Lower lobe of right lung (tissue), 2 donors: ENCODE measurements at regions not wholly inside any gene's neighbourhood (a gene's known extent, or its start where the extent isn't known, plus 50 kb on each side); places are given as distances from the start of the nearest gene placed in this dataset.

ENCODE experiments used
- ATAC-seq, 2 donors: fragments of 200-7000 bp; cut with Tn5 transposase; one replicate each; pipeline ENCODE4 v1.9.1; 2020 to 2022; ENCODE audit warnings: mild to moderate bottlenecking in 2 of 2, moderate library complexity in 2 of 2
- DNase-seq: peaks from one replicate; pipeline ENCODE4 v3.0.0-alpha.2; 2020
- H3K27ac ChIP-seq: fragments of 200-600 bp; one replicate; pipeline ENCODE4 v1.8.0; 2022
- H3K27me3 ChIP-seq: fragments of 200-600 bp; one replicate; pipeline ENCODE4 v1.8.0; 2022; ENCODE audit warnings: low read depth
- H3K36me3 ChIP-seq: fragments of 200-600 bp; one replicate; pipeline ENCODE4 v1.8.0; 2022; ENCODE audit warnings: mild to moderate bottlenecking
- H3K4me1 ChIP-seq: fragments of 200-600 bp; one replicate; pipeline ENCODE4 v1.8.0; 2022
- H3K4me3 ChIP-seq: fragments of 200-600 bp; one replicate; pipeline ENCODE4 v1.8.0; 2022; ENCODE audit warnings: mild to moderate bottlenecking
- H3K9me3 ChIP-seq: fragments of 200-600 bp; one replicate; pipeline ENCODE4 v1.8.0; 2022
- CTCF ChIP-seq: fragments of 200-600 bp; IDR thresholded peaks from one replicate; pipeline ENCODE4 v1.8.0; 2022; ENCODE audit warnings: antibody characterized with exemption, mild to moderate bottlenecking
- intact Hi-C: fragments of 100-400 bp; cut with DNase I; formaldehyde crosslinking; loops from one replicate; pipeline ENCODE4 v1.11.0; 2022
- donor health status: DM: no; HTN: yes; CAD: no; lungs with severe emphysema.

GRCh38 chr2:17190527-17190926 lies 327.7 kb downstream of the RAD51AP2 start:
- DNase-seq (no peak), ATAC-seq (peak in 1 of 2 donors; percentile 50)
- H3K27me3 ChIP-seq = no peaks in the 10 kb centered on the region
- H3K4me3 ChIP-seq = no peak overlapping the region
- TF ChIP-seq CTCF = no peak
- H3K36me3 ChIP-seq = no peaks in the 10 kb centered on the region
- H3K4me1 ChIP-seq = no peaks in the 10 kb centered on the region
- no peak overlapping the region for H3K27ac ChIP-seq
- intact Hi-C loops = no loop called here
- no peaks in the 10 kb centered on the region for H3K9me3 ChIP-seq

GRCh38 chr2:17188721-17189120 lies 329.5 kb downstream of the RAD51AP2 start:
- Histone ChIP-seq H3K27me3 (no peaks in the 10 kb centered on the region), H3K9me3 (no peaks in the 10 kb centered on the region), H3K4me1 (no peaks in the 10 kb centered on the region), H3K4me3 (no peak overlapping the region), H3K27ac (no peak overlapping the region), H3K36me3 (no peaks in the 10 kb centered on the region)
- TF ChIP-seq CTCF = no peak
- intact Hi-C loops = no loop called here
- ATAC-seq = no peak
- DNase-seq = no peak

GRCh38 chr2:17184512-17184911 lies 333.7 kb downstream of the RAD51AP2 start:
- no peak overlapping the region for H3K27ac ChIP-seq
- H3K4me3 ChIP-seq = no peak overlapping the region
- no peaks in the 10 kb centered on the region for H3K9me3 ChIP-seq
- no peaks in the 10 kb centered on the region for H3K36me3 ChIP-seq
- ATAC-seq (no peak), DNase-seq (no peak)
- no peaks in the 10 kb centered on the region for H3K27me3 ChIP-seq
- TF ChIP-seq CTCF = no peak
- H3K4me1 ChIP-seq = no peaks in the 10 kb centered on the region
- intact Hi-C loops = no loop called here

GRCh38 chr2:17182399-17182798 lies 335.8 kb downstream of the RAD51AP2 start:
- Histone ChIP-seq H3K27ac (no peak overlapping the region), H3K9me3 (no peaks in the 10 kb centered on the region), H3K4me3 (no peak overlapping the region), H3K27me3 (no peaks in the 10 kb centered on the region), H3K4me1 (no peaks in the 10 kb centered on the region), H3K36me3 (no peaks in the 10 kb centered on the region)
- ATAC-seq (no peak), DNase-seq (no peak)
- TF ChIP-seq CTCF = no peak
- intact Hi-C loops = no loop called here

- H3K36me3 ChIP-seq = no peaks in the 10 kb centered on the region
- DNase-seq (no peak), ATAC-seq (no peak)
- no peaks in the 10 kb centered on the region for H3K9me3 ChIP-seq
- TF ChIP-seq CTCF = no peak
- H3K27me3 ChIP-seq = no peaks in the 10 kb centered on the region
- intact Hi-C loops = no loop called here
- H3K27ac ChIP-seq = no peak overlapping the region
- no peaks in the 10 kb centered on the region for H3K4me1 ChIP-seq
- no peak overlapping the region for H3K4me3 ChIP-seq
Observed at GRCh38 chr2:17181051-17181752, 337.0 kb downstream of the RAD51AP2 start.
